HEK293T (cell line): ENCODE measurements at regions not wholly inside any gene's neighbourhood (a gene's known extent, or its start where the extent isn't known, plus 50 kb on each side); places are given as distances from the start of the nearest gene placed in this dataset.

Experiments
- CTBP1 ChIP-seq: fragments of 450-650 bp; IDR thresholded peaks from 2 replicates; pipeline ENCODE4 v1.6.1; 2016; ENCODE audit warnings: borderline replicate concordance
- FOXA1 ChIP-seq: fragments of 450-650 bp; IDR thresholded peaks from 2 replicates; pipeline ENCODE4 v1.6.1; 2016; ENCODE audit warnings: mild to moderate bottlenecking
- FOXM1 ChIP-seq: fragments of 450-650 bp; IDR thresholded peaks from 2 replicates; pipeline ENCODE4 v1.6.1; 2017; ENCODE audit warnings: mild to moderate bottlenecking, borderline replicate concordance
- NFRKB ChIP-seq: fragments of 450-650 bp; IDR thresholded peaks from 2 replicates; pipeline ENCODE4 v1.6.1; 2016; ENCODE audit warnings: mild to moderate bottlenecking, moderate library complexity
- SP1 ChIP-seq: fragments of 450-650 bp; IDR thresholded peaks from 2 replicates; pipeline ENCODE4 v1.6.1; 2017
- SUZ12 ChIP-seq: fragments of 450-650 bp; IDR thresholded peaks from 2 replicates; pipeline ENCODE4 v1.6.1; 2016; ENCODE audit warnings: mild to moderate bottlenecking

DNA sequence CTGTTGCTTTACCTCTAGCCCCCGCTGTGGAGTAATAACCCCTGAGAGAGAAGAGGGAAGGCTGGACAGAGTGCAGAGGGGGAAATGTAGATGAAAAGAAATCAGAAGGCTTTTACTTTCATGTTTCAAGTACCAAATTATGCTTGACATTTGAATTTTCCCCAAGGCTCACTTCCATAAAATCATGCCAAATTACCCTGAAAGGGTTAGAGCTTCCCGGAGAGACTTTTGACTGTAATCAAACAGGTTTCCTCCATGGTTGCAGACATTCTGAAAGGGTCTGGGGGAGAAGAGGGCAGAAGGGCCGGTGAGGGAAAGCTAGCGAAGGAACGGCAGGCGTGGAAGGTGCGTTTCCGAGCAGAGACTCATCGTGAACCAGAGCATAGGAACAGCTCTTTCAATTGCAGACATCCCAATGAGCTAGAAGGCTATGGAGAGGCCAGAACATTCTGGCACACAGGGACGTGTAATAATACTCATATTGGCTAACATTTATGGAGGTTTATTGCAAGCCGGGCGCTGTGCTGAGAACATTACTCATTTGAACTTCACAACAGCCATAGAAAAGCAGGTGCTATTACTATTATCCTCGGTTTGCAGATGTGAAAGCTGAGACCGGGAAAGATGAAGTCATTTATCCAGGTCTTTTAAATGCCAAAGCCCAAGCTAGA, 620.8 kb upstream of the AUTS2 start:
- TF ChIP-seq FOXM1 (no peak), NFRKB (no peak), FOXA1 (no peak), CTBP1 (no peak), SP1 (no peak), SUZ12 (no peak)
